ENCODE measurements at regions not wholly inside any gene's neighbourhood (a gene's known extent, or its start where the extent isn't known, plus 50 kb on each side); places are given as distances from the start of the nearest gene placed in this dataset.
A peak's percentile ranks its signal among the peaks of the same experiment; 100 is the strongest.

DNA sequence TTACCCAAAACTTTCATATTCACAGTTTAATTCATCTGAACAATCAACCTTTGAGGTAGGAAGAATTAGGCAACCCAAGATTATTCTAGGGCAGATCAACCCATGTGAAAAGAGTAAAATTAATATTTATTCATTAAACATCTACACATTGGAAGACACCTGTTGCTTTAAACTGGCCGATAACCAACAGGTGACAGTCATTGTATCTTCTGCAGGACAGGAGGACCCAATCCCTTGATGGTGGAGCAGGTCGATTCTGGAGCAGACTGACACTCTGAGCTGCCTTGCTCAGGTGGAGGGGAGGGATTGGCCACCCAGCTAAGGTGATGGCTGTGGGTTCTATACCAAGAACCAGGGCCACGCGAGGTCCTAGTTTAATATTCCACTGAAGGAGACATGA lies 230.3 kb downstream of the OSR1 start:
- Histone ChIP-seq H4K91ac (ENCODE audit: insufficient read depth, low read depth, low read length) (peak overlapping the region; percentile 33; the same call in 1 of the 2 replicates), H3K4ac (ENCODE audit: low read depth, low read length) (peak overlapping the region; percentile 70), H4K5ac (ENCODE audit: low read depth, low read length) (peak overlapping the region; percentile 62; the same call in 1 of the 2 replicates), H3K4me1 (ENCODE audit: control insufficient read depth, insufficient read depth, low read length) (peaks cover 24% of the 10 kb centered on the region), H2AK9ac (replicated peaks; ENCODE audit: low read depth, low read length, poor library complexity) (no peak overlapping the region), H3K4me2 (ENCODE audit: low read depth, low read length) (no peak overlapping the region), H2AK5ac (ENCODE audit: low read depth, low read length) (peak overlapping the region; percentile 87), H3K4me3 (ENCODE audit: insufficient read depth, low read depth, low read length) (no peak overlapping the region), H3K9ac (ENCODE audit: low read depth, low read length) (no peak overlapping the region), H3K9me1 (ENCODE audit: insufficient read depth, low read length) (peaks cover 16% of the 10 kb centered on the region), H3K27ac (ENCODE audit: insufficient read depth, low read length) (no peak overlapping the region), H2BK15ac (ENCODE audit: low read depth, low read length) (peak overlapping the region; percentile 73; the same call in 2 of the 3 replicates), H3K56ac (ENCODE audit: extremely low read depth, insufficient read depth, low read length) (no peak overlapping the region), H3K23ac (ENCODE audit: low read depth, low read length) (no peak overlapping the region), H3K27me3 (ENCODE audit: control insufficient read depth, insufficient read depth, low read length) (no peaks in the 10 kb centered on the region), H3K79me1 (ENCODE audit: low read depth in 1 of 2, low read length in 2 of 2) (no peaks in the 10 kb centered on the region), H3K18ac (ENCODE audit: low read depth, low read length) (peak overlapping the region; percentile 22; the same call in 1 of the 2 replicates), H2BK5ac (ENCODE audit: low read depth, low read length, poor library complexity, severe bottlenecking) (no peak overlapping the region), H2BK20ac (ENCODE audit: low read depth, low read length) (peak overlapping the region; percentile 80; the same call in 1 of the 2 replicates), H3K36me3 (ENCODE audit: control insufficient read depth, insufficient read depth, low read length) (no peaks in the 10 kb centered on the region), H2AFZ (replicated peaks; ENCODE audit: low read length, poor library complexity) (no peak overlapping the region), H4K8ac (ENCODE audit: low read depth in 2 of 2, low read length in 2 of 2) (no peak overlapping the region), H3K9me3 (ENCODE audit: control insufficient read depth, insufficient read depth, low read length) (no peaks in the 10 kb centered on the region), H2BK120ac (ENCODE audit: low read depth, low read length) (peak overlapping the region; percentile 63), H4K20me1 (ENCODE audit: insufficient read depth, low read length) (no peaks in the 10 kb centered on the region), H3K14ac (replicated peaks; ENCODE audit: low read depth, low read length) (no peak overlapping the region; the same call in 1 of the 2 replicates)
- in situ Hi-C loops (cut with MboI; ENCODE audit: low sequenced_read_pairs) (loop anchor here (10.0 kb wide), 1 partner anchor 227 kb away; the partner anchor contains the start of gene OSR1), dilution Hi-C loops (cut with HindIII; ENCODE audit: low sequenced_read_pairs, unreplicated experiment) (no loop called here), intact Hi-C loops (cut with micrococcal nuclease) (loop anchor here (10.0 kb wide), 1 partner anchor 693 kb away; no protein-coding TSS in a partner anchor)
- CTCF ChIA-PET = no interaction called here
- no TSS peak for BruUV-seq (replicated peaks)
- ATAC-seq (ENCODE audit: low read depth) (no peak), DNase-seq (no peak)
- TF ChIP-seq RFX5 (IDR thresholded peaks at IDR 0.05; ENCODE audit: low read depth, low read length) = no peak
- no peak for TF ChIP-seq RCOR1 (IDR thresholded peaks at IDR 0.05; ENCODE audit: insufficient replicate concordance, low read length)
- no peak for TF ChIP-seq BHLHE40 (IDR thresholded peaks at IDR 0.05; ENCODE audit: low read depth, low read length)
- no peak for TF ChIP-seq SMC3 (IDR thresholded peaks at IDR 0.05; ENCODE audit: low read depth, low read length)
- TF ChIP-seq, protein P1, sequence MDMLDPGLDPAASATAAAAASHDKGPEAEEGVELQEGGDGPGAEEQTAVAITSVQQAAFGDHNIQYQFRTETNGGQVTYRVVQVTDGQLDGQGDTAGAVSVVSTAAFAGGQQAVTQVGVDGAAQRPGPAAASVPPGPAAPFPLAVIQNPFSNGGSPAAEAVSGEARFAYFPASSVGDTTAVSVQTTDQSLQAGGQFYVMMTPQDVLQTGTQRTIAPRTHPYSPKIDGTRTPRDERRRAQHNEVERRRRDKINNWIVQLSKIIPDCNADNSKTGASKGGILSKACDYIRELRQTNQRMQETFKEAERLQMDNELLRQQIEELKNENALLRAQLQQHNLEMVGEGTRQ (IDR thresholded peaks at IDR 0.05; ENCODE audit: low read depth, low read length) = no peak
- no peak for TF ChIP-seq CEBPB (IDR thresholded peaks at IDR 0.05; ENCODE audit: low read depth, low read length)
- TF ChIP-seq RAD21 (IDR thresholded peaks at IDR 0.05; ENCODE audit: low read length) = no peak
- POLR2A ChIA-PET (ENCODE audit: unreplicated experiment) = no interaction called here
- 100% methylated on average over 1 of the region's 4 CpGs; no CpG with 5 or more reads in 1 of the 2 experiments for WGBS, 2 experiments (ENCODE audit: extremely low coverage in 2 of 2, insufficient read length in 1 of 2)

All from IMR-90 (cell line).